DMS153 treated with DMSO at 0.1 percent for 48 hours (cell line): ENCODE measurements at regions not wholly inside any gene's neighbourhood (a gene's known extent, or its start where the extent isn't known, plus 50 kb on each side); places are given as distances from the start of the nearest gene placed in this dataset.

Experiments
- DNase-seq: peaks from one replicate; lab custom pipeline; 2025; ENCODE audit not compliant: unreplicated experiment; lab: John Stamatoyannopoulos, UW

DNA sequence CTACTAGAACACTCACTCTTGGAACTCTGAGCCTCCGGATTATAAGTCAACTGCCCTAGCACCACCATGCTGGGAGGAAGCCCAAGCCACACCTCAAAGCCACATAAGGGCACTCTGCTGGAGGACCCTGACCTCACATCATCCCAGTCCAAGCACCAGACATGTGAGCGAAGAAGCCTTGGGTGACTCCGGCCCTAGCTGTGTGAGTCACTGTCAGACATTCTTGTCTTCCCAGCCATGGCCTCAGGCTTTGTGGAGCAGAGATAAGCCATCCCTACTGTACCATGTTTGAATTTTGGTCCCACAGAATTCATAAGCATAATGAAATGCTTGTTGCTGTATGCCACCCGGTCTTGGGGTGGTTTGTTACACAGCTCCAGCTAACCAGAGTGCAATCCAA lies 247.7 kb downstream of the SOD2 start:
- DNase-seq = no peak

DNA sequence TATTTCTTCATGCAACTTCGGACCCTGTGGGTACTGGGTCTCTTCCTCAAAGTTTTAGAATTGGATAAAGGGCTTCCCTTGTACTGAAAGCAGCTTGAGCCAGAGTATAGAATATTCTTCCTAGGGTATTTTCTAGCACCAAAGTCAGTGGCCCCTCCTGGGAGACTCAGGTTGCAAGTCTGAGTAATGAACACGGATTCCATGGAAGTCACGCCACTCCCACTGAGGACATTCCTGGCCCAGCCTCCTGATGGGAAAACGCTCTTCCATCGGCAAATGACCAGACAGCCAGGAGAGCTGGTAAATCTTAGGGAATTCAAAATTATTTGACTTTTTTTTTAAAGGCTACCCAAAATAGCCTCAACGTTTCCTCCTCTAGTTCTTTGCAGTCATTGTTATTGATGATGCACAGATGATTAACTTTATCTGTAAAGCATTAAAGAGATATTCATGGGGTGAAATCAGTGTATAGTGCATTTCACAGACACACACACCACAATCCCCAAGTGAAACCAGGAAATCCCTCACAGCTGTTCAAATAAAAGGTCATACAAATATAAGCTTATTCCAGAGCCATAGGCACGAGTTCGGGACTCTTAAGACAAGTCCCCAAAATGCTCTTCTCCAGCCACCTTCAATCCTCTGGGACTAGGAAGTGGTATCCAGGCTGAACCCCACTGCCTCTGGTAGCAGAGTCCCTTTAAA lies 248.8 kb downstream of the SOD2 start:
- no peak for DNase-seq

DNA sequence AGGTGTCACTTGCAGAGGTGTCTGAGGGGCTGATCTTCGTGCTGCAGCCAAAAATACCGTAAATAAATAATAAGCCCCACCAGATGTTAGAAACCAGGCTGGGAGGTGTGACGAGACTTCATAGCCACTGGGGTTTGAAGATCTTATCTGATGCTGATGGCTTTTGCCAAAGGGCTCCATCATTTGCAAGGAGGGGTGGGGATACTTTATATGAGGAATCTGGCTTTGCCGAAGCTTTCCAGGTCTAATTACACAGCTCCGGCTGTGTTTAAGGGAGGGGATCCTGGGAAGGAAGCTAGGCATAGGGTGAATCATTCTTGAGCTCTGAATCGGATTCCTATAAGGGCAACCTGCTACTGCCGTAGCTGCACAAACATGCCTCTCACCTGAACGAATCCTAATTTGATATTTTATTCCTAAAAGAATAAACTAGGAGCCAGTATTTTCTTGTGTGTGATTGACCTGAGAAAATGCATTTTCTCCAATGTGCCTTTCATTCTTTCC lies 249.6 kb downstream of the SOD2 start:
- DNase-seq = no peak

DNA sequence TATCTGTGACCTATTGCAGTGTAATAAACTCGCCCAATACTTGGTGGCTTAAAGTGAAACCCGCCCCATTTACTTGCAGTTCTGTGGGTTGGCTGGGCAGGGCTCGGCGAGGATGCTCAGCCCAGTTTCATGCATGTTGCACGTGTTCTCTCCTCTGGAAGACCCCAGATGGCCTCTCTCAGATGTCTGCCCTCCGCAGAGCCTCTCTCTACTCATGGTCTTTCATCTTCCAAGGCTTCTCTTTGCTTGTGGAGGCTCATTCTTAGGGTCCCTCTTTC lies 251.4 kb downstream of the SOD2 start:
- DNase-seq = no peak

- DNase-seq = no peak
These were observed 251.9 kb downstream of the SOD2 start for GRCh38 chr6:159440911-159441703.

GRCh38 chr6:159440349-159440748 lies 252.7 kb downstream of the SOD2 start:
- DNase-seq = no peak

DNA sequence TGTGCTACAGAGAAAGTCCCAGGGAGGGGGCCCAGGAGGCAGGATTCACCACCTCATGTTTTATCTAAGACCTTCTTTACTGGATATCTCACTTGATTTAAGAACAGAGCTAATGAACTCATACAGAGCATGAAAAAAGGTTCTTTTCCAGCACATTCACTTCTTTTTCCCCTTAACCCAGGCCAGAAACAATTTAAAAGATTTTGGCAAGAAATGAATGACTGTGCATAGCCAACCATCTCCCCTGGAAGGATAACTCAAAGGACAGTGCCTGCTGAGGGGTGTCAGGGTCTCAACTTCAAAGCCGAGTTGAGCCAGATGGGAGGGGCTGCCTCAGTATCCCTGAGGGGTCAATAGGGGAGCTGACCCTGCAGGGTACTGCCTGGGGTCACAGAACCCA lies 253.4 kb downstream of the SOD2 start:
- DNase-seq = no peak

DNA sequence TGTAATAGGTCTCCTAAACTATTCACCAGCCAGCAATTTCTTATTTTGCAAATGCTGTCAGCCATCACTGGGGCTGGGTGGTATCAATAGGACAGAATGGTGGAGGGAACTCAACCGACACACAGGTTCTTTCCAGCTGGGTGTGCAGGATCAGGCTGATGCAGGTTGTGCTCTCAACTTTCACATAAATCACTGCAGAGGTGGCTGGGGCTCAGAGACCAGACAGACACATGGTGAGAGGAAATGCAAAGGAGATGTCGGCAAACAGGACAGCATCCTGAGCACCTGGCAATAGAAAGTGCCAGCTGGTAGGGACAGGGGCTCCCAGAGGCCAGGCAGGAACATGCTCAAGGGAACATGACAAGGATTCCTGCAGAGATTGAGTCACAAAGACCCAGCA lies 254.9 kb downstream of the SOD2 start:
- DNase-seq = no peak

DNA sequence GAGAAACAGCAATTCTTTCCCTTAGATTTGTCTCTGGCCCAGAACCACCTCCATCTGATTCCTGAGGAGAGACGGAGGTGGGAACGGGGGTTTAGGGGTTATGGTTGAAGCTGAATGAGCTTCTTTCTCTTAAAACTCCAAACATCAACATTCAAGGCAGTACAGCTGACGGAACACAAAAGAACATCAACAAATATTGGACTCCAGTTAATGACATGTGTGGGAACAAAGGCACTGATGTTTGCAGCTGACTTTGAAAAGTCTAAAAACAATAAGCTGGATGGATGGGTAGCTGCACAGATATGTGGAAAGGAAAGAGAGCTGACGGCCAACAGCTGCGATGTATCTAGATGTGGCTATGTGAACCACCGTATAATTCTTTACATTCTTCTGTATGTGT lies 256.5 kb downstream of the SOD2 start:
- DNase-seq = no peak

DNA sequence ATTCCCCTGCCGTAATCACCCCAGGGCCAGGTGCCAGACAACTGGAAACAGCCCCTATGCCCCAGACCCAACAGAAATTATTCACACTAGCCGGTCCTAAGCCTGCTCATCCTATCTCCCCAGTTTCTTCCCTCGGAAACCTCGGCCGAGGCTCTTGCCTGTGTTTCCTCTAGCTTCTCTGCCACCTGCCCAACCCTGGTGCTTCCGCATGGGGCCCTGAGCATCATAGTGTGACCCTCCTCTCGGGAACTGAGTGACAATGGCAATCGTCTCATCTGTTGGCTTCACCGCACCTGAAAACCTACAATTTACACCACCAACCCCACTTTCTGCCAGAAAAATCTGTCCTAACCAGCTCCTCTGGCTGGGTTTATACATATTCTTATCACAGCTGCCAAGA lies 257.3 kb downstream of the SOD2 start:
- no peak for DNase-seq

- no peak for DNase-seq
These were observed 258.6 kb downstream of the SOD2 start for GRCh38 chr6:159434410-159434809.

DNA sequence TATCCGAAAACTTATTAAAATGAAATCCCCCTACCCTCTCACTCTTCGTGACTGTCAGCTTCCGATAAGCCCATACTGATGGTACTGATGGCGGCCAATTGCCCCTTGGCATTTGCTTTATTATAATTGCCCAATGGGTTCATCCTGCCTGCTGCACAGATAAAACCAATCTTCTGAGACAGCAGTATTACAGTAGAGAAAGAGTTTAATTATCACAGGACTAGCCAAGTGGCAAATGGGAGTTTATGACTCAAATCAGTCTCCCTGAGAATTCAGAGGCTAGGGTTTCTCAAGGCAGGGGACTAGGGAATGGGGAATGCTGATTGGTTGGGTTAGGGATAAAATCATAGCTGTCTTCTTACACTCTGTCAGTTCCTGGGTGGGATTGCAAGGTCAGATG lies 259.5 kb downstream of the SOD2 start:
- no peak for DNase-seq

GRCh38 chr6:159431750-159432149 lies 261.3 kb downstream of the SOD2 start:
- no peak for DNase-seq

DNA sequence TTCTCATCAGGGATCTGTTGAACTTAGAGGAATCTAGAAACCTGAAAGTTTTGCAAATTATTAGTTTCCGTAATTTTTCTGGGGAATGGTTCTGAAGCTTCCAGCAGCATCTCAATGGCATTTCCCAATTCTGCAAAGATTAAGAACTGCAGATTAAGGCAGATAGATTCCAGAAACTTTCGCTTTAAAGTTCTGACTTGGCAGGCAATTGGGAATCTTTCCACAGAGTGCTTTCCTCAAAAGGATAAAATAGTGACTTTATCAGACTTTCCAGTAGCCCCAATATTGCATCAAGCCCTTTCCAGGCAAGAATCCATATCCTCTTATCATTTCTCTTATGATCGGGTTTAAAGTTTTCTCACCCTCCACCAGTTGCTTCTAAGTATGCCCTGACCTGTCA lies 261.1 kb downstream of the FNDC1 start:
- DNase-seq = no peak

- no peak for DNase-seq
These were observed 260.2 kb downstream of the FNDC1 start for GRCh38 chr6:159429433-159429832.

DNA sequence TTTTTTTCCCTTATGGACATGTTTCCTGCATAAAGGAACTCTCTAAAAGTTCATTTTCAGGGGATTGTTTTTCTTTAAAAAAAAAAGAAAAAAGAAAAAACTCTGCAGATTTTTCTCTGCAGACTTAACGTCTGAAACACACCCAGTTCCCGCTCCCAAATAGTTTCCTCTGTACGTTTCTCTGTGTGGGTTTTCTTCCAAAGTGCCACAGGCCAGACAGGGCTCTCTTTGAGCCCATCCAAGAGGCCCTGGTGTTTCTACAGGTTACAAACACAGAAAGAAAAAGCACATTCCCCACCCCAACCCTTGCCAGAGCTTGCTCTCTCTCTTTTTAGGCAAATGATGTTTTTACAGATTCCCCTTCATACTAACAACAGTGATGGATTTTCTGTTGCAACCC lies 258.6 kb downstream of the FNDC1 start:
- DNase-seq = no peak

- DNase-seq = no peak
These were observed 258.1 kb downstream of the FNDC1 start for GRCh38 chr6:159427335-159427734.

- no peak for DNase-seq
These were observed 256.2 kb downstream of the FNDC1 start for GRCh38 chr6:159425421-159425820.

DNA sequence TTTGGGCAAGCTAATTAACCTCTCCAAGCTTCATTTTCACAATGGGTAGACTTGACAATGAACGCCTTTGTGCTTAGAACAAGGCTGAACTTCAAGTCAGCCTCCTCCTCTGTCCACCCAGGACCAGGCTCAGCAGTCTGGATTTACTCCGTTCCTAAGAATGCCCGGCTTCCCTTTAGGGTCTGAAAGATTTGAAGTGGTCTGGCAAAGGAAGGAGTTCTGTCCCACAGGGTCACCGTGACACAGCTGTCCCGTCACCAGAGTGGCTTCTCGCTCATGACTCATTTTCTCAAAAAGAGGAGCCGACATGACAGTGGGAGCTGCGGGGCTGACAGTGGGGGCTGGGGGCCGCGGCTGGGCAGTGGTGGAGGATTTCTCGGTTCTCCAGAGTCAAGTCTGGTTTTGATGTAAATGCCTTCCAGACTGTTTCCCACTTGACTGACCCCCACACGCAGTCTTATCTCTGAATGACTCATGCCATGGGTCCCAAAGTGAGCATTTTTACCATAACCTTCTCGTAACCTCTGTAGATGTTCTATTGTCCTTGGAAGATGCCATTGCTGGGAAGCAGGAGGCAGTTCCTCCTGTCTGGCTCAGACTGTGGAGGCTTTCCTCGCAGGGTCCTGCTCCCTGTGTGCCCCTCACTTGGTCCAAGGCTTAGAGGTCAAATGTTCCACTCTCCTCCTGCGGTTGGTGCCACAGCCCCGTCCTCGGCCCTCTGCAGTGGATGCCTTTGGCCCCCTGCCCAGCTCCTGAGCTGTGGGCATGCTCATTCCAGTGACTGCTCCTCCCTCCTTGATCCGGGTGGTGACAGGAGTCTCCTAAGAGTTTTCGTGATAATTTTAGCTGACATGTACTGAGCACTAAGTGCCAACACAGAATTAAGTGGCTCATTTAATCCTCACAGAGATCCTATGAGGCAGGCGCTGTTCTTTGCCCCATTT lies 253.1 kb downstream of the FNDC1 start:
- DNase-seq = no peak

- DNase-seq = no peak
These were observed 252.4 kb downstream of the FNDC1 start for GRCh38 chr6:159421586-159421985.

GRCh38 chr6:159418997-159419396 lies 249.8 kb downstream of the FNDC1 start:
- no peak for DNase-seq
